GM18508 (cell line): ENCODE measurements at regions not wholly inside any gene's neighbourhood (a gene's known extent, or its start where the extent isn't known, plus 50 kb on each side); places are given as distances from the start of the nearest gene placed in this dataset.
"Not testable (repeated sequence)": the region's sequence is repeated elsewhere in the genome, so short reads cannot be mapped to it uniquely, and the experiment has no call there.

Experiments used
- ATAC-seq: cut with Tn5 transposase; IDR thresholded peaks from one replicate; pipeline ENCODE4 v1.9.1; 2021; ENCODE audit warnings: moderate number of reproducible peaks; ENCODE audit not compliant: insufficient read depth, unreplicated experiment

GRCh38 chr5:67837225-67837624, 378.3 kb upstream of the PIK3R1 start:
- ATAC-seq: not testable (repeated sequence)

DNA sequence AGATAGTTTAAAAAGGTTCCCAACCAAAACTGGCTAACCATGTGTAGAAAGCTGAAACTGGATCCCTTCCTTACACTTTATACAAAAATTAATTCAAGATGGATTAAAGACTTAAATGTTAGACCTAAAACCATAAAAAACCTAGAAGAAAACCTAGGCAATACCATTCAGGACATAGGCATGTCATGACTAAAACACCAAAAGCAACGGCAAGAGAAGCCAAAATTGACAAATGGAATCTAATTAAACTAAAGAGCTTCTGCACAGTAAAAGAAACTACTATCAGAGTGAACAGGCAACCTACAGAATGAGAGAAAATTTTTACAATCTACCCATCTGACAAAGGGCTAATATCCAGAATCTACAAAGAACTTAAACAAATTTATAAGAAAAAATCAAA, 379.1 kb upstream of the PIK3R1 start:
- ATAC-seq: not testable (repeated sequence)

DNA sequence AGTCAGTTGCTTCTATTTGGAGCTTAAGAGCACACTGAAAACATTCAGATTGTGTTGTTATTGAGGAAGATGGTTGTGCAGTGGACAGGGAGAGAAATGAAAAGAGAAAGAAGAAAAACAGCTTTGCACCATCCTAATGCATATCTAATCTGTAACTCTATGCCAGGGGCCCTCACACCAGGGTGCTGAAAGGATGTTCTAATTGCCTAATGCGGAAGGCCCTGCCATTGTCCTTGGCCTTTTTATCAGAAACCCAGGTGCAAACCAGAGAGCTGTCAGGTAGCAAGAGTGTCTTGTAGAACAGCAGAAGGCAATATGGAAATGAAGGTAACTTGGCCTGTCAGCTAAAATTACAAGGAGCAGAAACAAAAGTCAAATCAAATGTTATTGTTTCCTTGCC, 384.5 kb upstream of the PIK3R1 start:
- no peak for ATAC-seq

GRCh38 chr5:67827541-67827940, 388.0 kb upstream of the PIK3R1 start:
- no peak for ATAC-seq

DNA sequence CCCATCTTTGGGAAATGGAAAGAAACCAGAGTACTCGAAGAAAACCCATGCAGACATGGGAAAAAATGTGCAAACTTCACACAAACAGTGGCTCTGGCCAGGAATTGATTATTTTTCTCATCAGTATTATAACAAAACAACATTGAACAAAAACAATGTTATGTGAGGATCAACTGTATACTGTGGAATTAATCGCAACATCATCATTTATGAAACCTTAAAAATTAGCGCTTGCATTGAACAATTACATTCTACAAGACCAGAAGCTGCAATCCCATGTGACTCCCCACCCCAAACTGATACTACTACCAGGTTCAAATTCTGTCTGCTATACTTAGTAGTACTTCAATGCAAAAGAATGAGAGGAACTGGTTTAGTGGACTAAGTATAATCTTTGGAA, 390.7 kb upstream of the PIK3R1 start:
- no peak for ATAC-seq

DNA sequence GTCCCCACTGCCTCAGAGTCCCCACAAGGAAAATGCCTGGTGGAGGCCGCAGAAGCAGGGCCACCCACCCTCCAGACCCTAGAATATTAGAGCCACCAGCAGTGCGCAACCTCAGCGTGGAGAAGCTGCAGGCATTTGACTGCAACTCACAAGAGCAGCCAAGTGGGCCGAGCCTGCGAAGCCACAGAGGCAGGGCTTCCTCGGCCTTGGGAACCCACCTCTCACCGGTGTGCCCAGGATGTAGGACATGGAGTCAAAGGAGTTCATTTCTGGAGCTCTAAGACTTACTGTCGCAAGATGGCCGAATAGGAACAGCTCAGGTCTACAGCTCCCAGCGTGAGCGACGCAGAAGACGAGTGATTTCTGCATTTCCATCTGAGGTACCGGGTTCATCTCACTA, 397.9 kb upstream of the PIK3R1 start:
- no peak for ATAC-seq

DNA sequence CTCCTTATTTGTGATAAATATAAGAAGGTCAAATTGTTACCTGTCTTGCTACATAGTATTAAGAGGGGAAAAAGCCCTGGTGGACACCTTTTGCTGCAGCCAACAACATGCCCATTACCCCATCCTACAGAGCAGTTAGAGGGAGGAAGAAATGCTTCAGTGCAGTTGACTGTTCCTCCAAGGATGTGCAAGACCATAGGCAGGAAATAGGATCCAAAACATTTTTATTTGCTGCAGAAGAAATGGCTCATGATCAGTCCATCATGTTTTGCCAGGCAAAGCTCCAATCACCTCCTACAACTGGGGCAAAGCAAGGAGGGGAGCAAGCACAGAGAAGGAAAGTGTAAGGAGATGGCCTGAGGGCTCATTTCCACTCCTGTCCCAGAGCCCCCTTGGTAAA, 399.1 kb upstream of the PIK3R1 start:
- ATAC-seq: no peak

DNA sequence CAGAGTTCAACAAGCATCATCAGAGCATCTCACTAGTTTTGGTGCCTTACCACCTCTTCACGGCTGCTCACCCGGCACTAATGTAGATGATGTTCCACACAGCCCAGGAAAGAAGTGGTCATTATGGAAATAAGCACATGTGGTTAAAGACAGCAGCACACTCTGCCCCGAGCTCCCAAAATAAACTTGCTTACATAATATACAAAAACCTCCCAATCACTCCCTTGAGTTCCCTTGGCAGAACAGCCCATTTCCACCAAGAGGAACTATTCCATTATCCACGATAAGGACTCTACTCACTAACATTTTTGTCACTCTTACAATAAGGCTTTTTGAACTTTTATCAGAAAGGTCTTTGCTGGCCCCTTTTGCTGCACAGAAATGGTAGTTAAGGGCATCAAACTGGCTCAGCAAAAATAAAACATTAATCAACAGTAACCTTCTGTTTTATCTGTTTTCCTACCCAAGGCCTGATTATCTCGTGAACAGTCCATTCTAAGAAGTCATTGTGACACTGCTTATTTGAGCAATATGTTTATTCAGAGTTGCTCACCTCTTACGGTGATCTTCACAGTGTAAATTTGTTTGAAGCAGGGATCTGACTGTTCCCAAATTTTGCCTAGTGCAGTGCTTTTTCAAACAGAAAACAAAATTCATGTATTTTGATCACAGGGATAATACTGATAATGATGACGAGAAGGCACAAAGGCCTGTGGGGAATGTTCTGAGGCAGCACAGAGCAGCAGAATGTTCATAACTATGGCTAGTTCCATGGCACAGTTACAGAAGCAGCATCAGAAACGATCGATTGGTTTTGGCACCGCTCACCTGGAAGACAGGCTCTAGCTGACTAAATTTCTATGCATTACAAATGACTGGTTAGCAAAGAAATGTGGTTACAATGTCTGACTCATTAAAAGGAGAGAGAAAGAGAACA, 399.8 kb upstream of the PIK3R1 start:
- no peak for ATAC-seq

DNA sequence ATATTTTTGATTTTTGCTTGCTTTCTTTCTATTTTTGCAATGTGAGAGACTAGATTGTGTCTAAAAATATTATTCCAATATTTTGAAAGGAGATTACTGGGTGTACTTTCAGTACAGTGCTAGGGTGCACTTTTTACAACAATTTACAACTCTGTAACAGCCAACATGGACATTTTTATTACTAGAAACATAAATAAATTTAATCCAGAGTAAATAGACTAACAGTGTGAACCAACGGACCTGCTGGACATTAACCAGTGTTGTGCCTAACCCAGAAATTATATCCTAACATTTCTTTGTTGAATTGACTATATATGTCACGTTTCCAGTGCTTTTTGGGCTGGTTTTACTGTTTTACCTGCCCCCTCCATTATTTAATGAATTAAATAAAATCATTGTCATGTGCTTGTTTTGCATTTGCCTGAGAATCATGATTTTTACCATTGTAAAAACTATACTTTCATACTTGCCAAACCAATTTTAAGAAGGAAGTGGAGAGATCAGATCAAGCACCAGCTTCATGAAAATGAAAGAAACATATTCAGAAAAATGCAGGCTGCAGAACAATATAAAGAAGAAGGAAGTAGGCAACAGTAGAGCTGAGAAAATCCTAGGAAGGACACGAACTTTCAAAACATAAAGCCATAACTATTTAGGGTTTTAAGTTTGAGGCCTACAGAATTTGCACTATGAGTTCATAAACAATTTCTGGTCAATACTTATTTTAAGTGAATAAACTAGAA, 400.8 kb upstream of the PIK3R1 start:
- ATAC-seq: no peak

GRCh38 chr5:67813877-67814539, 401.5 kb upstream of the PIK3R1 start:
- ATAC-seq: no peak

GRCh38 chr5:67809589-67809988, 406.0 kb upstream of the PIK3R1 start:
- no peak for ATAC-seq

DNA sequence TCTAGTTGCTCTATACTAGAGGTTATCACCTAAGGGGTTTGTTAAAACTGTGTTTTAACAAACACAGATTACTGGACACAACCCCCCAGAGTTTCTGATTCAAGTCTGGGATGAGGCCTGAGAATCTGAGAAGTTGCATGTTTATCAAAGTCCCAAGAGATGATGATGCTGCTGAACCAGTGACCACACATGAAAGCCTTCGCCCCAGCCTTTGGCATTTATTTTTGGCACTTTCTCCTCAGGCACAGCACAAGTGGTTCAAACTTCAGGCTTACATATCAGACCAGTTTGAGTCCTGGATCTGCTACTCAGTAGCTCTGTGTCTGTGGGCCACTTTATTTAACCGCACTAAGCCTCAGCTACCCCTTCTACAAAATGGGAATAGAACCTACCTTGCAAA, 407.2 kb upstream of the PIK3R1 start:
- no peak for ATAC-seq

DNA sequence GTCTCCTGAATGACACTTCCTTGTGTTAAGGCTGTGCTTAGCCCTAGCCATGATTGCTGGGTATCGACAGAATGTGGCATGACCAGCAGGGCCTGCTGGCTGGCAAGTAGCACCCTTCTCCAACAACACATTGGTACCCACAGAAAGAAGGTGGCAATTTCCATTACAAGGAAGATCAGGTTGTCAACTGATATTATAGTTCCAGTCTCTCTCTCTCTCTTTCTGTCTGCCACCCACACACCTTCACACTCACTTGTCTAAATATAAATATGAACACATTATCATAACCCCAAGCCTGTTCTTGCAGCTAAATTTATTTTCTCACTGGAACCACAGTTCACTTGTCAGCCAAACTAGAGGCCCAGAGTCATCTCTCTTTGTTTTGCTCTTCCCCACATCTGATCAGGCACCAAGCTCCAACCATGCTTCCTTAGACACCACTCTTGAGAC, 408.1 kb upstream of the PIK3R1 start:
- no peak for ATAC-seq

- ATAC-seq: no peak
Observed at GRCh38 chr5:67806654-67807438, 408.7 kb upstream of the PIK3R1 start.

DNA sequence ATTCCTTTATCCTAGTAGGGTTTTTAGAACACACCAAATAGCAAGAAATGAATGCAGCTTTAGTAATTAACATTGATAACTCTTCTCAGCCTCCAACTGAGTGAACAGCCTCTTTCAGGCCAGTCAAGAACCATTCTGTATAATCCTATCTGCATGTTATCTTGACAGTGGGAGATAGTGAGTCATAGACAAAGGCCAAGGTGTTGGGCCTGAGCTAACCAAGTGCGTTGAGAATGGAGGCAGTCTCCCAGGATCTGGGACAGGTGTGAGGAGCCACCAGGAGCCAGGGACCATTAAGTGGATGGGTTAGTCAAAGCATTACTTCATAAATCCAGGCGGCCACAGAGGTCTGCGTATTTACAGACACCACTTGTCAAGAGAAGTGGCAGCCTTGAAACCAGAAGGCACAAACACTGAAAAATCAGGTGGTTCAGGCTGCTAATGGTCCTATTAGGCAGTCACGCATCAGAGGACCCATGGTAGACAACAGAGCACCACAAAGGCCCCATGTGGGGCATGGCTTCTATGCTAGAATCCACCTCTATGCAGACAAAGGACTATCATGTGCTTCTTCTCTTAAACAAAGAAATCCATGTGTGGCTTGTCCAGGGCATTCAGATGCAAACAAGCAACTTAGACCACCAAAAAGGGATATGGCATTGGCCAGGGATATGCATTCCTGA, 409.7 kb upstream of the PIK3R1 start:
- ATAC-seq: no peak

- ATAC-seq: no peak
Observed at GRCh38 chr5:67802766-67803165, 412.8 kb upstream of the PIK3R1 start.

GRCh38 chr5:67799732-67800234, 415.8 kb upstream of the PIK3R1 start:
- no peak for ATAC-seq

DNA sequence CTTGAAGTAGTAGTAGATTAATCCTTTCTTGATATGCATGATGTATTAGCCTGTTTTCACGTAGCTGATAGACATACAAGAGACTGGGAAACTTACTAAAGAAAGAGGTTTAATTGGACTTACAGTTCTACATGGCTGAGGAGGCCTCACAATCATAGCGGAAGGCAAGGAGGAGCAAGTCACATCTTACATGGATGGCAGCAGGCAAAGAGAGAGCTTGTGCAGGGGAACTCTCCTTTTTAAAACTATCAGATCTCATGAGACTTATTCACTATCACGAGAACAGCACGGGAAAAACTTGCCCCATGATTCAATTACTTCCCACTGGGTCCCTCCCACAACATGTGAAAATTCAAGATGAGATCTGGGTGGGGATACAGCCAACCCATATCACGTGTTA, 417.1 kb upstream of the PIK3R1 start:
- ATAC-seq: not testable (repeated sequence)

DNA sequence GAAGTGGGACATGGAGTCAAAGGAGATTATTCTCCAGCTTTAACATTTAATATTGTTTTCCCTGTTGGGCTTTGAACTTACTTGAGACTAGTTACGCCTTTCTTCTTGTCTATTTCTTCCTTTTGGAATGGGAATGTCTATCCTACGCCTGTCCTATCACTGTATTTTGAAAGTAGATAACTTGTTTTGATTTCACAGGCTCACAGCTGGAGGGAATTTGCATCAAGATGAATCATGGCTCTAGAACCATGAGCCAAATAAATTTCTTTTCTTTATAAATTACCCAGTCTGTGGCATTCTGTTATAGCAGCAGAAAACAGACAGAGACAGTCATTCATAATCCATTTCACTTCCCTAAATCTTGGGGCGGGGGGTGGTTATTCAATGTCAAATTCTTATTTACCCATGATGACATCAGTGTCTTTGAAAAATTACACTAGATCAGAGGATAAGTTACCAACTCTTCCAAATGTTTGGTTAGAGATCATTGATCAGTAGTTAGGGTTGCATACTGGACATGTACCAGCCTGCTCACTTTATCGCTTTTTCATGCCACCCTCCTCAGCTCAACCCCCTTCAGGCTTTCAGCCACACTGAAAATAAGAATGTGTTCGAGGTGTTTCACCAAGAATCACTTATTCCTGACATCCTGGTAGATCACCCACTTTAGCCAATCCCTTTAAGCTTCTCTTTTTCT, 419.6 kb upstream of the PIK3R1 start:
- no peak for ATAC-seq
